Hepatocyte (in vitro differentiated cells): ENCODE measurements at regions not wholly inside any gene's neighbourhood (a gene's known extent, or its start where the extent isn't known, plus 50 kb on each side); places are given as distances from the start of the nearest gene placed in this dataset.
A peak's percentile ranks its signal among the peaks of the same experiment; 100 is the strongest.

Source experiments
- DNase-seq: peaks from one replicate; pipeline ENCODE4 v3.0.0-alpha.2; 2016; ENCODE audit warnings: low spot score
- H2AFZ ChIP-seq: fragments of 200-600 bp; sonication (generic); 2 replicates; pipeline ENCODE4 v1.6.0; 2016; ENCODE audit warnings: antibody characterized with exemption, mild to moderate bottlenecking
- H3K27ac ChIP-seq: fragments of 200-600 bp; sonication (generic); 2 replicates; pipeline ENCODE4 v1.5.1; 2016; ENCODE audit warnings: mild to moderate bottlenecking
- H3K27me3 ChIP-seq: fragments of 200-600 bp; sonication (generic); 2 replicates; pipeline ENCODE4 v1.6.1; 2016
- H3K36me3 ChIP-seq: fragments of 200-600 bp; sonication (generic); replicated peaks from 2 replicates; pipeline ENCODE4 v1.5.1; 2016; ENCODE audit warnings: low read depth; ENCODE audit not compliant: insufficient read depth
- H3K4me1 ChIP-seq: fragments of 200-600 bp; sonication (generic); 2 replicates; pipeline ENCODE4 v1.5.1; 2016; ENCODE audit warnings: mild to moderate bottlenecking, moderate library complexity; ENCODE audit not compliant: insufficient read depth
- H3K4me2 ChIP-seq: fragments of 200-600 bp; sonication (generic); 2 replicates; pipeline ENCODE4 v1.6.0; 2016
- H3K4me3 ChIP-seq: fragments of 200-600 bp; sonication (generic); 2 replicates; pipeline ENCODE4 v1.5.1; 2016; ENCODE audit warnings: mild to moderate bottlenecking
- H3K79me2 ChIP-seq: fragments of 200-600 bp; sonication (generic); 2 replicates; pipeline ENCODE4 v1.6.0; 2017; ENCODE audit warnings: mild to moderate bottlenecking
- H3K9me2 ChIP-seq: fragments of 200-600 bp; sonication (generic); replicated peaks from 2 replicates; pipeline ENCODE4 v1.6.0; 2017; ENCODE audit warnings: mild to moderate bottlenecking; ENCODE audit not compliant: insufficient read depth
- H3K9me3 ChIP-seq: fragments of 200-600 bp; sonication (generic); 2 replicates; pipeline ENCODE4 v1.5.1; 2016; ENCODE audit warnings: low read depth, mild to moderate bottlenecking
- H4K20me1 ChIP-seq: fragments of 200-600 bp; sonication (generic); 2 replicates; pipeline ENCODE4 v1.6.0; 2016; ENCODE audit warnings: mild to moderate bottlenecking; ENCODE audit not compliant: insufficient read depth, poor library complexity, severe bottlenecking
- EZH2 ChIP-seq: fragments of 200-600 bp; sonication (generic); IDR thresholded peaks from 2 replicates; pipeline ENCODE4 v1.6.1; 2016; ENCODE audit warnings: antibody characterized with exemption, mild to moderate bottlenecking, borderline replicate concordance
- EZH2phosphoT487 ChIP-seq: fragments of 200-600 bp; sonication (generic); IDR thresholded peaks from one replicate; pipeline ENCODE4 v1.6.1; 2018; ENCODE audit warnings: antibody characterized with exemption, mild to moderate bottlenecking, low read depth, moderate library complexity; ENCODE audit not compliant: unreplicated experiment, severe bottlenecking
- WGBS: methylation state at CpG from one replicate; pipeline ENCODE4 v1.1.6; 2016; ENCODE audit warnings: low lambda C conversion rate; ENCODE audit errors: missing lambda C conversion rate; 5-methylcytosine and 5-hydroxymethylcytosine counted together
- TF ChIP-seq, protein P1 (sequence below): fragments of 200-600 bp; sonication (generic); IDR thresholded peaks from 2 replicates; pipeline ENCODE4 v1.5.1; 2016; ENCODE audit warnings: antibody characterized with exemption, mild to moderate bottlenecking; ENCODE audit not compliant: poor library complexity

DNA sequence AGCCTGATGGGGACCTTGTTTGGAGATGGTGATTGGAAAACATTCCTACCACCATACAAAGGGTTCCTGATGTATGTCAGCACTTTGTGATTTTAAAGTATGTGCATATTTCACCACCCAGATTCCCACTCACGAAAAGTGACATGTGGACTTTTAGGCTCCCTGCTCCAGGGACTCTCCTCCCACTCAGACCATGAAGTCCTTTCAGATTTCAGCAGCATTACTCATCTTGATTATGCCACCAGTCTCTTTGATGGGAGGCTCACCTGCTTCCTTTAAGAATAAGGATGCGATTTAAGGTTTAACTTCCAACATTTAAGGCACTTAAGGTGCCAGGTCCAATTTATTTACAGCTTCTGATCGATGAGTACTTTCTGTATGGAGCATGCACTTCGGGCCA lies 204.4 kb downstream of the PPARGC1A start:
- Histone ChIP-seq H3K4me3 (no peak overlapping the region), H3K4me2 (no peak overlapping the region), H3K27ac (no peak overlapping the region), H3K9me3 (no peaks in the 10 kb centered on the region), H3K79me2 (no peaks in the 10 kb centered on the region), H3K9me2 (no peaks in the 10 kb centered on the region), H2AFZ (no peak overlapping the region), H4K20me1 (no peaks in the 10 kb centered on the region), H3K36me3 (no peaks in the 10 kb centered on the region), H3K27me3 (peaks cover 6% of the 10 kb centered on the region), H3K4me1 (no peaks in the 10 kb centered on the region)
- TF ChIP-seq EZH2 (no peak), EZH2phosphoT487 (no peak)
- TF ChIP-seq, protein P1, sequence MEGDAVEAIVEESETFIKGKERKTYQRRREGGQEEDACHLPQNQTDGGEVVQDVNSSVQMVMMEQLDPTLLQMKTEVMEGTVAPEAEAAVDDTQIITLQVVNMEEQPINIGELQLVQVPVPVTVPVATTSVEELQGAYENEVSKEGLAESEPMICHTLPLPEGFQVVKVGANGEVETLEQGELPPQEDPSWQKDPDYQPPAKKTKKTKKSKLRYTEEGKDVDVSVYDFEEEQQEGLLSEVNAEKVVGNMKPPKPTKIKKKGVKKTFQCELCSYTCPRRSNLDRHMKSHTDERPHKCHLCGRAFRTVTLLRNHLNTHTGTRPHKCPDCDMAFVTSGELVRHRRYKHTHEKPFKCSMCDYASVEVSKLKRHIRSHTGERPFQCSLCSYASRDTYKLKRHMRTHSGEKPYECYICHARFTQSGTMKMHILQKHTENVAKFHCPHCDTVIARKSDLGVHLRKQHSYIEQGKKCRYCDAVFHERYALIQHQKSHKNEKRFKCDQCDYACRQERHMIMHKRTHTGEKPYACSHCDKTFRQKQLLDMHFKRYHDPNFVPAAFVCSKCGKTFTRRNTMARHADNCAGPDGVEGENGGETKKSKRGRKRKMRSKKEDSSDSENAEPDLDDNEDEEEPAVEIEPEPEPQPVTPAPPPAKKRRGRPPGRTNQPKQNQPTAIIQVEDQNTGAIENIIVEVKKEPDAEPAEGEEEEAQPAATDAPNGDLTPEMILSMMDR: no peak
- WGBS: 86% methylated on average over 4 of the region's 4 CpGs
- no peak for DNase-seq

DNA sequence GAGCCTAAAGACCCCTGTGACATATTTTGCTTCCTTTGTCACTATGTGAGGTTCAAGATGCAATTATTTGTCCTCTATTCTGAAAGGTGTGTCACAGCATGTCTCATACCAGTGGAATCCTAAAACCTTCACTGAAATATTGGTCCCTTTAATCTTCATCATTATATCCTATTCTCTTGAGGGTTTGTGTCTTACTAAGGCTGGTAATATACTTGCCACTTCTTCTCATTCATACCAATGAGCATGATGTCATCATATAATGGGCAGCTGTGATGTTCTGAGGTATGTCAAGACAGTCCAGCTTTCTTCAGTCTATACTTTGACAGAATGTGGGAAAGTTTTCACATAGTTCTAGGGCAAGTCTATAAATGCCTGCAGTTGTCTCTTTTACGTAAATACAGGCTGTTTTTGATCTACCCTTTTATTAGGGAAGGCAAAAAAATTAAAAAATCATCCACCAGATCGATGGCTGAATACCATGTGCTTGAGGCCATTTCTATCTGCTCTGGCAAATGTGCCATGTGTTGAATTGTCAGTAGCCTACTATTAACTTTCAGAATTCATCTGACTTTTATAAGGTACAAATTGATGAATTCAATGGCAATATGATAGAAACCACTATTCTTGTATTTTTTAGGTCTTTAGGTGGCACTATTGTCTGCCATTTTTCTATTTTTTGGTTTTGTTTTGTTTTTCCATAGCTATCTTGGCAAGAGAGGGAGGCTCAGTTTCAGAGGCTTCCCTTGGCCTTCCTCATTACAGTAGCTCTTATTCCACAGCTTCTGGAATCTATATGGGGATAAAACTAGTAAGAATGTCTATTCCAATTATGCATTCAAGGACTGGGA lies 209.0 kb downstream of the PPARGC1A start:
- H2AFZ ChIP-seq: no peak overlapping the region
- no peak for DNase-seq
- no peaks in the 10 kb centered on the region for H4K20me1 ChIP-seq
- no peaks in the 10 kb centered on the region for H3K9me3 ChIP-seq
- no peak overlapping the region for H3K27ac ChIP-seq
- no peaks in the 10 kb centered on the region for H3K79me2 ChIP-seq
- H3K4me3 ChIP-seq: no peak overlapping the region
- TF ChIP-seq EZH2phosphoT487: no peak
- TF ChIP-seq EZH2: no peak
- TF ChIP-seq, protein P1: peak; percentile 31
- no peaks in the 10 kb centered on the region for H3K4me1 ChIP-seq
- H3K27me3 ChIP-seq: peaks cover 6% of the 10 kb centered on the region
- no peaks in the 10 kb centered on the region for H3K9me2 ChIP-seq
- no peak overlapping the region for H3K4me2 ChIP-seq
- H3K36me3 ChIP-seq: no peaks in the 10 kb centered on the region
- 59% methylated on average over 2 of the region's 2 CpGs for WGBS

GRCh38 chr4:23674694-23675093 lies 215.2 kb downstream of the PPARGC1A start:
- Histone ChIP-seq H3K9me3 (no peaks in the 10 kb centered on the region), H2AFZ (no peak overlapping the region), H3K4me3 (no peak overlapping the region), H3K79me2 (no peaks in the 10 kb centered on the region), H3K9me2 (no peaks in the 10 kb centered on the region), H4K20me1 (no peaks in the 10 kb centered on the region), H3K4me2 (no peak overlapping the region), H3K27me3 (no peaks in the 10 kb centered on the region), H3K4me1 (no peaks in the 10 kb centered on the region), H3K27ac (no peak overlapping the region), H3K36me3 (no peaks in the 10 kb centered on the region)
- WGBS: 81% methylated on average over 1 of the region's 1 CpG
- no peak for DNase-seq
- TF ChIP-seq EZH2phosphoT487 (no peak), EZH2 (no peak)
- TF ChIP-seq, protein P1: no peak

DNA sequence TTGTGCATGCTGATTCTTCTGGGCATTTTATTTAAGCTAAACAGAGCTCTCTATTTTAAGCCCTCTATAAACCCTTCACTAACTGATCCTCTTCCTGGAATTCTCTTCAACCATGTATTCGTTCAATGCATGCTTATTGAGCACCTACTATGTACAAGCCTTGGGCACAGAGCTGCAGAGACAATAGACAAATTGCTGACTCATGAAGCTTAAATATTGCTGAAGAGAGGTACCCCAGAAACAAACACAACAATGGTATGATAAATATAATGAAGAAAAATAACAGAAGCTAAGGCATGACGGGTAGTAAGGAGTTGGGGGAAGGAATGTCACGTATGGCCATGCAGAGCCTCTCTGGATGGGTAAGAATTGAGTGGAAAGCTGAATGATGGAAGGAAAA lies 222.2 kb downstream of the PPARGC1A start:
- Histone ChIP-seq H3K36me3 (no peaks in the 10 kb centered on the region), H4K20me1 (no peaks in the 10 kb centered on the region), H3K4me2 (no peak overlapping the region), H3K9me3 (no peaks in the 10 kb centered on the region), H3K27ac (no peak overlapping the region), H3K4me3 (no peak overlapping the region), H3K27me3 (no peaks in the 10 kb centered on the region), H2AFZ (no peak overlapping the region), H3K9me2 (no peaks in the 10 kb centered on the region), H3K79me2 (no peaks in the 10 kb centered on the region), H3K4me1 (no peaks in the 10 kb centered on the region)
- TF ChIP-seq, protein P1: no peak
- no peak for TF ChIP-seq EZH2
- TF ChIP-seq EZH2phosphoT487: no peak
- 89% methylated on average over 3 of the region's 3 CpGs for WGBS
- no peak for DNase-seq
